K562 (cell line): ENCODE measurements at regions not wholly inside any gene's neighbourhood (a gene's known extent, or its start where the extent isn't known, plus 50 kb on each side); places are given as distances from the start of the nearest gene placed in this dataset.

Experiments
- ATAC-seq: fragments of 200-7000 bp; cut with Tn5 transposase; 3 replicates; pipeline ENCODE4 v1.9.1; 2020; ENCODE audit warnings: moderate library complexity
- BruUV-seq: library from RNA; stranded (reverse); fragments of 400-500 nt; replicated peaks from 2 replicates; lab custom pipeline; 2021; lab: Mats Ljungman, UMichigan
- CTCF ChIA-PET: fragments of 300-600 bp; formaldehyde crosslinking; extraction: SDS; loops from one replicate; lab custom pipeline; 2021; ENCODE audit warnings: low intra/inter-chr PET ratio; lab: Yijun Ruan, JAX
- POLR2A ChIA-PET: fragments of 300-600, 350-650 bp; sonication (Branson Sonifier 250); formaldehyde crosslinking; extraction: SDS; loops from one replicate; lab custom pipeline; 2021; ENCODE audit warnings: antibody characterized with exemption, inconsistent platforms; lab: Yijun Ruan, JAX
- DNase-seq, 4 experiments: peaks; one replicate each; pipeline versions ENCODE4 v3.0.0 to v3.0.0-alpha.2; 2011 to 2018; ENCODE audit warnings: low spot score in 3 of 4, mixed read lengths in 3 of 4; ENCODE audit errors: extremely low read depth in 1 of 4
- FAIRE-seq: peaks from 2 replicates; lab custom pipeline; 2011; peaks lifted over from hg19 to GRCh38; lab: Jason Lieb, UNC
- H2AFZ ChIP-seq: 2 replicates; pipeline ENCODE4 v1.6.0; 2011; ENCODE audit warnings: low read depth, low read length, control low read depth, inconsistent platforms
- H3K27ac ChIP-seq: fragments of 200-600 bp; 3 replicates; pipeline ENCODE4 v1.8.0; 2011; ENCODE audit warnings: low read depth, mild to moderate bottlenecking, control low read depth, inconsistent platforms, low read length, moderate library complexity, mixed read lengths; ENCODE audit errors: extremely low read depth
- H3K27me3 ChIP-seq, 2 experiments: fragments of 300-600 bp in 1 of 2; 2 replicates in 1 of 2; 3 replicates in 1 of 2; pipeline versions ENCODE4 v1.6.0 to v1.8.0; 2011; ENCODE audit warnings: inconsistent platforms in 2 of 2, low read length in 2 of 2, mild to moderate bottlenecking in 1 of 2, mixed read lengths in 1 of 2, moderate library complexity in 1 of 2; ENCODE audit not compliant: control insufficient read depth in 2 of 2, insufficient read depth in 2 of 2
- H3K36me3 ChIP-seq: fragments of 300-600 bp; 3 replicates; pipeline ENCODE4 v1.8.0; 2011; ENCODE audit warnings: mild to moderate bottlenecking, low read length, inconsistent platforms; ENCODE audit not compliant: control insufficient read depth, insufficient read depth
- H3K4me1 ChIP-seq, 2 experiments: fragments of 200-600 bp in 1 of 2; replicated peaks in 1 of 2; 2 replicates in 1 of 2; 3 replicates in 1 of 2; pipeline versions ENCODE4 v1.5.1 to v1.8.0; 2011; ENCODE audit warnings: inconsistent platforms in 2 of 2, low read length in 2 of 2, mild to moderate bottlenecking in 1 of 2, mixed read lengths in 1 of 2, moderate library complexity in 1 of 2; ENCODE audit not compliant: control insufficient read depth in 2 of 2, insufficient read depth in 2 of 2
- H3K4me2 ChIP-seq: 2 replicates; pipeline ENCODE4 v1.6.1; 2011; ENCODE audit warnings: low read length, control low read depth, inconsistent platforms, mixed read lengths; ENCODE audit not compliant: insufficient read depth
- H3K4me3 ChIP-seq: fragments of 200-600 bp; sonication (generic), shearing (Covaris generic); 2 replicates; pipeline ENCODE4 v1.5.1; 2016; ENCODE audit warnings: control low read depth, inconsistent platforms
- H3K79me2 ChIP-seq: fragments of 200-600 bp; 3 replicates; pipeline ENCODE4 v1.8.0; 2011; ENCODE audit warnings: low read length, inconsistent platforms; ENCODE audit not compliant: control insufficient read depth, insufficient read depth
- H3K9ac ChIP-seq, 2 experiments: 2 replicates each; pipeline versions ENCODE4 v1.6.0 to v1.6.1; 2011; ENCODE audit warnings: low read depth in 2 of 2, low read length in 2 of 2, control low read depth in 1 of 2, inconsistent platforms in 1 of 2, mild to moderate bottlenecking in 1 of 2, mixed read lengths in 1 of 2; ENCODE audit not compliant: insufficient read depth in 1 of 2
- H3K9me1 ChIP-seq: one replicate; pipeline ENCODE4 v1.6.0; 2011; ENCODE audit warnings: inconsistent platforms, mild to moderate bottlenecking, low read length, moderate library complexity; ENCODE audit not compliant: control insufficient read depth, insufficient read depth
- H3K9me3 ChIP-seq: replicated peaks from 2 replicates; pipeline ENCODE4 v1.5.1; 2011; ENCODE audit warnings: low read depth, low read length, inconsistent platforms; ENCODE audit not compliant: control insufficient read depth, insufficient read depth
- H4K20me1 ChIP-seq: replicated peaks from 2 replicates; pipeline ENCODE4 v1.6.1; 2011; ENCODE audit warnings: low read length, inconsistent platforms, mixed read lengths; ENCODE audit not compliant: control insufficient read depth, insufficient read depth
- CCAR2 ChIP-seq: fragments of 200-400 bp; formaldehyde crosslinking; IDR thresholded peaks from 2 replicates; pipeline ENCODE4 v1.6.1; 2017; ENCODE audit warnings: mild to moderate bottlenecking, low read depth, low read length
- SIX5 ChIP-seq, 2 experiments: IDR thresholded peaks; 2 replicates each; pipeline ENCODE4 v1.6.1; 2011; ENCODE audit warnings: low read length in 2 of 2, borderline replicate concordance in 1 of 2, low read depth in 1 of 2, mild to moderate bottlenecking in 1 of 2, moderate library complexity in 1 of 2; ENCODE audit not compliant: insufficient read depth in 1 of 2
- SRSF3 ChIP-seq: fragments of 200-400 bp; formaldehyde crosslinking; IDR thresholded peaks from 2 replicates; pipeline ENCODE4 v1.6.1; 2016; ENCODE audit warnings: mild to moderate bottlenecking, low read length, moderate library complexity; ENCODE audit not compliant: insufficient read depth
- SUPT5H ChIP-seq: fragments of 450-650 bp; IDR thresholded peaks from 2 replicates; pipeline ENCODE4 v1.6.1; 2016
- ZNF707 ChIP-seq: fragments of 250-450 bp; sonication (Bioruptor Pico); conservative IDR thresholded peaks from 2 replicates; pipeline ENCODE4 v1.8.0; 2022; ENCODE audit warnings: inconsistent platforms, mild to moderate bottlenecking, moderate library complexity
- WGBS: fragments of 100-300 bp; shearing (Covaris generic); methylation state at CpG from one replicate; pipeline ENCODE4 v1.1.6; 2016; ENCODE audit warnings: low coverage, mixed read lengths; ENCODE audit not compliant: insufficient coverage; ENCODE audit errors: missing lambda C conversion rate; 5-methylcytosine and 5-hydroxymethylcytosine counted together
- in situ Hi-C: fragments of 300-500 bp; cut with MboI; formaldehyde crosslinking; loops from 4 replicates; pipeline ENCODE4 v1.15.0; 2018; ENCODE audit warnings: inconsistent platforms, mixed read lengths
- intact Hi-C: fragments of 100-400 bp; cut with micrococcal nuclease; formaldehyde crosslinking; loops from 2 replicates; pipeline ENCODE4 v1.14.2; 2022
- TF ChIP-seq, protein P1 (sequence below), 2 experiments: IDR thresholded peaks in 1 of 2; conservative IDR thresholded peaks in 1 of 2; 2 replicates each; pipeline ENCODE4 v1.6.1; 2016; ENCODE audit warnings: low read depth in 2 of 2, mild to moderate bottlenecking in 1 of 2, missing compliant biosample characterization in 1 of 2, missing genetic modification characterization in 1 of 2, moderate library complexity in 1 of 2
- TF ChIP-seq, protein P2 (sequence below): fragments of 150-350 bp; conservative IDR thresholded peaks from 2 replicates; pipeline ENCODE4 v1.6.1; 2014; ENCODE audit warnings: low read length
- TF ChIP-seq, protein P3 (sequence below): fragments of 250-450 bp; sonication (Bioruptor Pico); IDR thresholded peaks from 2 replicates; pipeline ENCODE4 v1.5.0; 2021

DNA sequence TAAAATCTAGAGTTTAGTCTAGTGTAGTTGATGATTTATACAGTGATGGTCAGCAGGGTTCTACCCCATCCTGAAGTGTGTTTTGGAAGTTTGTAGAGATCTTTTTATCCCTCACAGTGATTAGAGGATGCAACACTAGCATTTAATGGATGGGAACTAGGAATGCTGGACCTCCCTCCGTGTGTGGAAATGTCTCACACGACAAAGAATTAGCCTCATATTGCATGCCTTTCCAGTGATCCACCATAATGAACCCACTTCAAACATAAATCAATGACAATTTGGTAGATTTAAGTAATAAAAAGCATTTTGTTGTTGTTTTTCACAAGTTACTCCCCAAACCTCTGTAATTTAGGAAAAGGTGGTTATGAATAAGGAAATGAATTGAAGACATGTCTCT lies 82.5 kb upstream of the LMNB1 start:
- Histone ChIP-seq H3K4me2 (no peak overlapping the region), H3K36me3 (no peaks in the 10 kb centered on the region), H3K79me2 (no peaks in the 10 kb centered on the region), H3K27ac (no peak overlapping the region), H3K4me3 (no peak overlapping the region), H3K4me1 (no peaks in the 10 kb centered on the region), H3K9me1 (no peaks in the 10 kb centered on the region), H2AFZ (no peak overlapping the region), H4K20me1 (no peaks in the 10 kb centered on the region), H3K9ac (no peak overlapping the region), H3K9me3 (no peaks in the 10 kb centered on the region), H3K27me3 (no peaks in the 10 kb centered on the region)
- DNase-seq (no peak), FAIRE-seq (no peak), ATAC-seq (no peak)
- POLR2A ChIA-PET, result no interaction called here
- TF ChIP-seq SUPT5H (no peak), ZNF707 (CRISPR knock-in tag) (no peak)
- intact Hi-C loops, result no loop called here
- WGBS, result 23% methylated on average over 2 of the region's 2 CpGs
- CTCF ChIA-PET, result no interaction called here
- in situ Hi-C loops, result no loop called here
- BruUV-seq, result no TSS peak

DNA sequence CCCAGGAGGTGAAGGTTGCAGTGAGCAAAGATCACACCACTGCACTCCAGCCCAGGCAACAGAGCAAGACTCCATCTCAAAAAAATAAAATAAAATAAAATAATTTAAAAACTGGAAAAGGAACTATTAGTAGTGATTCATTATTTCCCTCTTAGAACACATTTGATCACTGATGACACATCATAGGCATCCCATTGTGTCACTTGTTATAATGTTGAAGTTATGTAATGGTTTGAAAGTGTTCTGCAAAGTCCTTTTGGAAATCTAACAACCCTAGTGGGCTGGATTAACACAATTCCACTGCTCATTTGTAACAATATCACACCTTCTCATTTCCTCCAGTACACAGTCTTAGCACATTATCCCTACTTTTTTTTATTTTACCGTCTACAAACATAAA lies 81.8 kb upstream of the LMNB1 start:
- Histone ChIP-seq H3K27ac (no peak overlapping the region), H3K9me1 (no peaks in the 10 kb centered on the region), H3K9me3 (no peaks in the 10 kb centered on the region), H2AFZ (no peak overlapping the region), H3K4me3 (no peak overlapping the region), H3K27me3 (no peaks in the 10 kb centered on the region), H3K36me3 (no peaks in the 10 kb centered on the region), H4K20me1 (no peaks in the 10 kb centered on the region), H3K4me1 (no peaks in the 10 kb centered on the region), H3K79me2 (no peaks in the 10 kb centered on the region), H3K9ac (no peak overlapping the region), H3K4me2 (no peak overlapping the region)
- no peak for ATAC-seq
- FAIRE-seq, result no peak
- DNase-seq, result no peak
- BruUV-seq, result no TSS peak
- WGBS, result 38% methylated on average over 1 of the region's 1 CpG
- CTCF ChIA-PET, result no interaction called here
- in situ Hi-C loops, result no loop called here
- intact Hi-C loops, result no loop called here
- POLR2A ChIA-PET, result no interaction called here
- TF ChIP-seq SRSF3 (no peak), SIX5 (IDR thresholded peaks at IDR 0.05; ENCODE audit: borderline replicate concordance in 1 of 2, insufficient read depth in 1 of 2, low read depth in 1 of 2, low read length in 2 of 2) (no peak), CCAR2 (no peak)
- TF ChIP-seq, protein P1, sequence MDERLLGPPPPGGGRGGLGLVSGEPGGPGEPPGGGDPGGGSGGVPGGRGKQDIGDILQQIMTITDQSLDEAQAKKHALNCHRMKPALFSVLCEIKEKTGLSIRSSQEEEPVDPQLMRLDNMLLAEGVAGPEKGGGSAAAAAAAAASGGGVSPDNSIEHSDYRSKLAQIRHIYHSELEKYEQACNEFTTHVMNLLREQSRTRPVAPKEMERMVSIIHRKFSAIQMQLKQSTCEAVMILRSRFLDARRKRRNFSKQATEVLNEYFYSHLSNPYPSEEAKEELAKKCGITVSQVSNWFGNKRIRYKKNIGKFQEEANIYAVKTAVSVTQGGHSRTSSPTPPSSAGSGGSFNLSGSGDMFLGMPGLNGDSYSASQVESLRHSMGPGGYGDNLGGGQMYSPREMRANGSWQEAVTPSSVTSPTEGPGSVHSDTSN (CRISPR knock-in tag; IDR thresholded peaks at IDR 0.05; ENCODE audit: low read depth), result no peak
- TF ChIP-seq, protein P1 (tag; conservative IDR thresholded peaks at IDR 0.05; ENCODE audit: low read depth), result no peak
- TF ChIP-seq, protein P2, sequence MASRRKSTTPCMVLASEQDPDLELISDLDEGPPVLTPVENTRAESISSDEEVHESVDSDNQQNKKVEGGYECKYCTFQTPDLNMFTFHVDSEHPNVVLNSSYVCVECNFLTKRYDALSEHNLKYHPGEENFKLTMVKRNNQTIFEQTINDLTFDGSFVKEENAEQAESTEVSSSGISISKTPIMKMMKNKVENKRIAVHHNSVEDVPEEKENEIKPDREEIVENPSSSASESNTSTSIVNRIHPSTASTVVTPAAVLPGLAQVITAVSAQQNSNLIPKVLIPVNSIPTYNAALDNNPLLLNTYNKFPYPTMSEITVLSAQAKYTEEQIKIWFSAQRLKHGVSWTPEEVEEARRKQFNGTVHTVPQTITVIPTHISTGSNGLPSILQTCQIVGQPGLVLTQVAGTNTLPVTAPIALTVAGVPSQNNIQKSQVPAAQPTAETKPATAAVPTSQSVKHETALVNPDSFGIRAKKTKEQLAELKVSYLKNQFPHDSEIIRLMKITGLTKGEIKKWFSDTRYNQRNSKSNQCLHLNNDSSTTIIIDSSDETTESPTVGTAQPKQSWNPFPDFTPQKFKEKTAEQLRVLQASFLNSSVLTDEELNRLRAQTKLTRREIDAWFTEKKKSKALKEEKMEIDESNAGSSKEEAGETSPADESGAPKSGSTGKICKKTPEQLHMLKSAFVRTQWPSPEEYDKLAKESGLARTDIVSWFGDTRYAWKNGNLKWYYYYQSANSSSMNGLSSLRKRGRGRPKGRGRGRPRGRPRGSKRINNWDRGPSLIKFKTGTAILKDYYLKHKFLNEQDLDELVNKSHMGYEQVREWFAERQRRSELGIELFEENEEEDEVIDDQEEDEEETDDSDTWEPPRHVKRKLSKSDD, result no peak
- TF ChIP-seq, protein P3, sequence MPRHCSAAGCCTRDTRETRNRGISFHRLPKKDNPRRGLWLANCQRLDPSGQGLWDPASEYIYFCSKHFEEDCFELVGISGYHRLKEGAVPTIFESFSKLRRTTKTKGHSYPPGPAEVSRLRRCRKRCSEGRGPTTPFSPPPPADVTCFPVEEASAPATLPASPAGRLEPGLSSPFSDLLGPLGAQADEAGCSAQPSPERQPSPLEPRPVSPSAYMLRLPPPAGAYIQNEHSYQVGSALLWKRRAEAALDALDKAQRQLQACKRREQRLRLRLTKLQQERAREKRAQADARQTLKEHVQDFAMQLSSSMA, result no peak
